SKM-1 (cell line): ENCODE measurements at regions not wholly inside any gene's neighbourhood (a gene's known extent, or its start where the extent isn't known, plus 50 kb on each side); places are given as distances from the start of the nearest gene placed in this dataset.

Experiments
- DNase-seq: peaks from one replicate; lab custom pipeline; 2025; ENCODE audit not compliant: unreplicated experiment; lab: John Stamatoyannopoulos, UW

DNA sequence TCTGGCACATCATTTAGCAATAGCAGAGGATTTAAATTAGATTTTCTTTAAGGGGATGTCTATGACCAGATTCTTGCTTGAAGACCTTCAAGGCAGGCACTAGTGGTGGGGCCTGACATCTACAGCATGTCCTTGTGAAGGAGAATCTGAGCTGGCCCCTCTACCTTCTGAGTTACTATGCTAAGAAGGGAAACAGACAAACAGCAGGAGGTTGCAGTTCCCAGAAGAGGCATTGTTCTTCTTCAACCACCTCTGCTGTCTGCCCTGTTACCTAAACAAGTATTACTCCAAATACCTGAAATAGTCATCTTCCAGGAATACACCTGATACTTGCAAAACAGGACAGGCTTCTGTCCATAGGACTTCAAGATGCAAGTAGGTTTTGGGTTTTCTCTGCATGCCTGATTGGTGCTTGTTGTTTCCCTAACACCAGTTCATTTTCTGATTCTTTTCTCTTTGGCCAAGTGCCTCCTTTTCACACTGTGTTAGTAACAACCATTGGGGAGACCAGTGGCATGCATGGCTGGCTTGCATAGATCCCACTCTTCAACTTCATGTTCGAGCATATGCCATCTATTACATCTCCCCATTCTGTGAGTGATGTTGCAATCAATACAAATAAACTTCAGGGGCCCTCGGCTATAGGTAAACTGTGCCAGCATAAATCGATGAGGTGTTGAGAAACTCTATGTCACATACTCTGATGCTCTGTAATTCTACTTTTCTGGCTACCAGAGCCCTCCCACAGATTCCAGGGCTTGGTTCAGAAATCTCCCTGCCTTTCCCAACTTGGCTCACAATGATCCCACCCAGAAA lies 93.0 kb upstream of the DUSP10 start:
- no peak for DNase-seq

DNA sequence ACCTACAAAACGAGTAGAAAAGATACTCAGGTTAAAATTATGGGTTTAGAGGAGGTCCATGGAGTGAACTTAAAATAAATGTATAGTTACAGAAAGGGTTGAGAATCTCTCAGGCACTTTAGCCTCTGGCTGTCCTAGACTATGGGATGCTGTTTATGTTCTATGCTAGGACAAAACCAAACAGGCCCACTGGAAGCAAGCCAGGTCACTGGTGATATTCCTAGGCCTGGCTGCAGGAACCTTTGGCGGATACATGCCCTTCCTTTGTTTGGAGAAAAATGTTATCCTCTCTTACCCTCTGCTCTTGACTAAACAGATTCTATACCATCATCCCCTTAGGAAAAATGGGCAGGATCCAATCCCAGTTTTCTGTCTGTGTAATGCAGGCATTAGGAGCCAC lies 90.7 kb upstream of the DUSP10 start:
- no peak for DNase-seq

DNA sequence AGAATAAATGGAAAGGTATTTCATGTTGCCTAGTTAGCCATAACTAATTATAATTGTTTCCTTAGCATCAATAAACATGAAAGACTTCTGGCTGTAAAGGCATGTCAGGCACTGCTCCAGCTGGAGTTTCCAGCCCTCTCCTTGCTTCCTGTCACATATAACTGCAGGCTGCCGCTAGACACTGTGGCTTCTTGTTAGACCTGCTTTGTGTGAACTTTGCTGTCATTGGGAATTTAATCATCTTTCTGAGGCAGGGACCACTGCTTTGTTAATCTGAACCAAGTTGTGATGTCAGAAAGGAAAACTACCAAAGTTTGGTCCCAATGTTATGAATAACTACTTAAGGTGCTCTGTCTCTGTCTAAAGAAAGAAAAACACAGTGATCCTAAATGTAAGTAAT lies 90.3 kb upstream of the DUSP10 start:
- DNase-seq, result no peak

DNA sequence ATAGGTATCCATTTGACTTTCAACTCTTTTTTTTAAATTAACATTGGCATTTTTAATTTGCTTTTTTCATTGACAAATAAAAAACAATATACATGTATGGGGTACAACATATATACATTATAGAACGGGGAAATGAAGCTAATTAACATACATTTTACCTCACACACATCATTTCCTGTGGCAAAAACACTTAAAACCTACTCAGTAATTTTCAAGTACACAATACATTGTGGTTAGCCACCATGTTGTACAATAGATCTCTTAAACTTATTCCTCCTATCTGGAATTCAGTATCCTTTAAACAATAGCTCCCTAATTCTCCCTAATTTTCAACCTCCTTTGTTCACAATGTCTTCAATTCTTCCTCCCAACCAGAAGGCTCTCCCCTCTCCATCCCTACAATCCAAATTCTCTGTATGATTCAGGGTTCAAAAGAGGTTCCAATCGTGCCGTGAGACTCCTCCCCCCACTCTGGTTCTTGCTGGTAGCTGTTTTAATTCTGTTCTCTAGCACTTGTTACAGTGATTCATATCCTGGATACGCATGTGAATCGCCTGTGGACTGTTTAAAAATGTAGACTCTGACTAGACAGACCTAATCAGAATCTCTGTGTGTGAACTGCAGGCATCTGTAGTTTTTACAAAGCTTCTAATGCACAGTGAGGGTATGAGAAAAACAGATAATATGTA lies 87.6 kb upstream of the DUSP10 start:
- no peak for DNase-seq

DNA sequence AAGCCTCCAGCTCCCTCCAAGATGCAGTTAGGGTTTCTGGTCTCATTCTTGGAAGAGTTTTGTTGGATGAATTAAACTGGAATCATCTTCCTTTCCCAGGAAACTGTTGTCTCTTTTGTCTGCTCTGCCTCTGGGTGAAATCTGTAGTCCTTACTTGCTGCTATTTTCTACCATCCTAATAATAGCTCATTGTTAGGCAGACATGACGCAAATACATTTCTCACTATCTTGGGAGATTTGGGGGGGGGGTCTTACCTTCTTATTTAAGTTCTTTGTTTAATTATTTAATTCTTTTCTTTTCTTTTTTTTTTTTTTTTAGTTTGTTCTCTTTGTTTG lies 85.4 kb upstream of the DUSP10 start:
- no peak for DNase-seq

DNA sequence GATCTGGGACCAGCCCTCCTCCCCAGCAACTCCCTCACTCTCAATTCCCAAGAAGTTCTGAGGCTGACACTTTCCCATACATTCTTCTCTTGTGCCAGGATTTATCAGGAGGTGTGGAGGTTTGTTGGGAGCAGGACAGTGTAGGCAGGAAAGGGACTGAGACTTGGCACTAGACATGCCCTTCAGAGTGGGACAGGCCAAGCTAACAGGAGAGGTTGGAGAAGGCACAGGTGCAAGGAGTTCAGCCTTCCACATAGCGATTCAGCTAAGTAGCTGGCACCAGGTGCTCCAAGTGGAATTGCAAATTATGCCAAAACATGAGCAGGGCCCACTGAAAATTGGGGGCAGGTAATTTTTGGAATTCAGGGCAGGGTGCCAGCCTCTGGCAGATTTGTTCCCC lies 83.0 kb upstream of the DUSP10 start:
- no peak for DNase-seq

DNA sequence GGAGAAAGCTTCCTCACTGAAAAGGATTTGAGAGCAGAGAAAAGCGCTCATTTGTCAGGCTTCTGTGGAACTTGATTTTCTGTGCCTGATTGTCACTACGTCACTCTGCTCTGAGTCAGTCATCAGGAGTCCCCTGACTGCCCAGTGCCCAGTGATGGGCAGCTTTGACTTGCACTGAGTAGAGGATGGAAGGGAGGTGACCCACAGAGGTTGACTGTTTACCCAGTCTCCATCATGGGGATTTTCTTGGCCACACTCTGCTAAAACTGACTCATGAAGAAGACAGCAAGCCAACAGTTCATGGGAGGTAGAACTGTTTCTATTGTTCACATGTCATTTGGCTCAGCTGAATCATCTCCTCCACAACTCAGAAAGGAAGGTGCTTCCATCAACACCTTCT lies 82.1 kb upstream of the DUSP10 start:
- no peak for DNase-seq

DNA sequence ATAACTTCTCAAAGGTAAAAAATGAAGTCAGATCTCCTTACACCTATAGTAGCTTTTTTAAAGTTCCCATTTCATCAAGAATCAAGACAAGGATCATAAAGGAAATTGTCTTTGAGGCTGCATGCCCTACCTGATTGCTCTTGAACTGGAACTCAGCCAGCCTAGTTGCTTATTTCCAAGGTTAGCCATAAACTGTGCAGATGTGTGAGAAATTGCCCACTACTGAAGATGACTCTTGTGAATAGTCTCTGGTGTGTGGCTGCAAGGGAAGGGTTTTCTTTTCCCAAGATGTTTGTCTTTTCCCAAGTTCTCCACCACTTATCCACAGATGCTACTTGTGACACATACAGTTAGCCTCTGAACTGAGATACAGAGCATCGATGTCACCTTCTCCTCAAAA lies 81.7 kb upstream of the DUSP10 start:
- no peak for DNase-seq

DNA sequence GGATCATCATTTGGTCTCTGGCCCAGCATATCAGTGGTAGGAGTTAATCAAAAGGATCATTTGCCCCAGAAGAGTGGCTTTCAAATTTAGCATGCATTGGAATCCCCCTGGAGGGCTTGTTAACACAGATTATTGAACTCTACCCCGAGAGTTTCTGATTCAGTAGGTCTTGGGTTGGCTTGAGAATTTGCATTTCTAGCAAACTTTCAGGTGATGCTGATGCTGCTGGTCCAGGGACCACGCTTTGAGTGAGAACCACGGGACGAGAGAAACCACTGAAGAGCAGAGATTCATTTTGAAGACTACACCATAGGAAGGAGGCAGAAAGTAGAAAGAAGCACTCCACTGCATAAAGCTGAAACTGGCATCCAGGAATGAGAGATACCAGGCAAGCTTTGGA lies 81.3 kb upstream of the DUSP10 start:
- no peak for DNase-seq

DNA sequence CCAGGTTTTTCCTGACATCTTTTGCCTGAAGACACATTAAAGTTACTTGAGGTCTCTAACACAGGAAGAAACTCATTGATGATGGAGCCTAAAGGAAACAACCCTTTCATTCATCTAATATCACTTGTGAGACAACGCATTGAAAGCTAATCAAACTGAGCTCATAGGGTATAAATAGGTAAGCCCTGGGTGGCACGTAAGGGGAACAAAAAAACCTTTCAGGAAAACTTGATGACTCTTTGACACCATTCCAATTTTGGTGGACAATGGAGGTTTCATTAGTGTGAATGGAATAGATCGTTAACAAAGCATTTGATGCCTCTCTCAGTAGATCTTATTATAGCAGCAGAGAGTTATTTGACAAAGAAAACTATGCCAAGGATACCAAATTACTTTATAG lies 80.7 kb upstream of the DUSP10 start:
- no peak for DNase-seq

DNA sequence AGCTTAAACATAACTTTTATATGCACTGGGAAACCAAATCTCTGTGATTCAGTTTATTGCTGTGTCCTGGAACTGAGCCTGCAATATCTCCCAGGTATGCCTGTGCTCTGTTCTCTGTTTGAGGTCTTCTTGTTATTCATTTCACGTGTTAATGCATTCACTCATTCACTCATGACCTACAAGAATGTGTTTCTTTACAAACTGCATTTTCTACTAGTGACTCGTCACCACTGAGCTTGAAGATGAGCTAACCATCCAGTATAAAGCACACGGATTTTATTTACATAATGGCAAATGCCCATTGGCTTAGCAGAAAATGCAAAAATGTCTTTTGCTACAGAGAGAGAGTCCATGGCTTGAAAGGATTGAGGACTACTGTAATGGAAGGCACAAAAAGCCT lies 75.0 kb upstream of the DUSP10 start:
- no peak for DNase-seq

DNA sequence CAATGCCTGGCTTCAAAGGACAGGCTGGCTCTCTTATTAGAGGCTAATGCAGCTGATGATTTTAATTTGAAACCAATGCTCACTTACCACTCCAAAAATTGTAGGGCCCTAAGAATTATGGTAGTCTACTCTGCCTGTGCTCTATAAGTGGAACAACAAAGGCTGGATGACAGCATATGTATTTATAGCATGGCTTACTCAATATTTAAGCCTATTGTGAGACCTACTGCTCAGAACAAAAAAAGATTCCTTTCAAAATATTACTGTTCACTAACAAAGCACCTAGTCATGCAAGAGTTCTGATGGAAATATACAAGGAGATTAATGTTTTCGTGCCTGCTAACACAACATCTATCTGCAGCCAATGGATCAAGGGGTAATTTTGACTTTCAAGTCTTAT lies 73.8 kb upstream of the DUSP10 start:
- no peak for DNase-seq

DNA sequence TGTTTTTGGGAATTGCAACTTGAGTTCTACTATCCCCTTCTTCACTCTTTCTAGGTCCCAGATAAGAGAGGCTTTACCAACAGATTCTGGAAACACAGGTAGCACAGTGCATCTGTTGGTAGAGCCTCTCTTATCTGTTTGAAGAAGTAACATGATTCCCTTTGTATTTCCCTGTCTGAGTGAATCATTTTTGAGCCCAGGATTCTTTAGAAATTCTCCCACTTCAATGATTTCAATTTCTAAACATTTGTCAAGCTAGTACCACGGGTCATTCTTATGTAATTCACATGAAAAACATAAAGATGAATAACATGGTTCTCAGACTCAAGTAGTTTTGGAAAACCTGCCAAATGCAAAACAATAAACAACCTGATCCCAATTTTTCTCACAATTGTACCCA lies 72.0 kb upstream of the DUSP10 start:
- no peak for DNase-seq

DNA sequence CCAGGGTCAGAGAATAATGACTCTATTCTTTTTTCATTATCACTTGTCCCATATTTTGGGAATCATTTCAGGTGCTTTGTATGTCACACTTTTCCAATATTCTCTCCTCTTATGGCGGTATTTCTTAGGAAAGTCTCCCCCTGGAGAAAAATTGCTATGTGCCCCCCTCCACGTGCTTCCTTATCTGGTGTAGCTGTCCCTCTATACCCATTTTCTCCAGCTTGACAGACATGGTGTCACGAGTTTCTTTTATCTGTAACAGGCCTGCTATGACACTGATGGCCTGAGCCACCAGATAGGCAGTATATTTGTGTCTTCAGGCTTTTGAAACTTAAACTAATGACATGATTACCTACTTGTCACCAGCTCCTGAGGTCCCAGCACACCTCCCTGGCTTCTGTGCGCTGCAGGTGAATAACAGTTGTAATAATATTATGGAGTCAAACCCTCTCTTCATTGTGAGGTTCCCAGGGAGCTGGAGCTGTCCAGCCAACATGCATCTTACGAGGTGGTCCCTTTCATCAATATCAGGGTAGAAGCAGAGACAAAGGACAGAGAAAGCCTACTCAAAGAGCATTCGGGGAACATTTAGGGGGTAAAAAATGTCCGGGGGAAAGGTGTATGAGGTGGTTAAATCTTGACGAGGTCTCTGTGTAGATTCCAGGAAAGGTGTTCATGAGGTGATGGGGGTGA lies 71.2 kb upstream of the DUSP10 start:
- no peak for DNase-seq

DNA sequence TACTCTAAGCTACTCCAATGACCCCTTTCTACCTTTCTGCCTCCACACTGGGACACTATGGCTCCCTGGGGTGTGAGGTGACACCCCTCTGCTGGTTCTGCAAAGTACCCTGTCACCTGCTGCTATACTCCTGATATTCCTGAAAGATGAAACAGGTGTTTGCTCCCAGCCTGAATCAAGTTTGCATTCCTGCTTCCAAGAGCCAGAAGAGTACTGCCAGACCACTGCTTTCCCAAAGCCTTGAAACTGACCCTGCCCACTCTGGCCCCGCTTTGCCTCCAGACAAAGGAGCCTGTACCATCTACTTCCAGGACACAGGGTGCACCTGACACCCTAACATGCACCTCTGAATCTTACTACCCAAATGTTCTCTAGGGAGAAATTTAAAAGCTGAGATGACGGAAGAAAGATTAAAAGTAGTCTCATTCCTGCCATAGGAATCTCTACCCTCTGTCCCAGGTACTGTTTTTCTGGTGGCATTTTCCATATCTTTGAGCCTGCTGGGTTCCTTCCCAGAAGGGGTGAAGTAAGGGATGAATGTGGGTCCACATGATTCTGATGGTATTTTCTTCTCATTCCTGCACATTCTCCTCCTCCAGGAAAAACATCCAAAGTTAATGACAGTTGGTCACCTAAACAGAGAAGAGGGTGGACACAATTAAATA lies 70.3 kb upstream of the DUSP10 start:
- no peak for DNase-seq

DNA sequence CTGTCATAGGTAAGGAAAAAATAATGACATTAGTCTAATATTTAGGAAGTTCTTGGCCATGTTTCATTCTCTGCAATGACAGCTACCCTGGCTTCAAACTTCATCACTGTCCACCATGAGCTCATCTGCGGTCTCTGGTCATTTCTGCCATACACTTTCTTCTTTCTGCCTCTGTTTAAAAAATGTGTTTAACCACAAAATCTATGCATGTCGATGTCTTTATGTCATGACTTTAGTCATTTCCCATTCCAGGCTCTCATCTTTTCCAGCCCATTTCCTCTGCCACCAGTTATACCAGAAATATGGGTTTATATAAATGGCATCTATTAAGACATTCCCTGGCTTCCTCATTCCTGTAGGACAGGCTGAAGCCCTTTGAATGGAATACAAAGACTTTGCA lies 68.5 kb upstream of the DUSP10 start:
- no peak for DNase-seq

DNA sequence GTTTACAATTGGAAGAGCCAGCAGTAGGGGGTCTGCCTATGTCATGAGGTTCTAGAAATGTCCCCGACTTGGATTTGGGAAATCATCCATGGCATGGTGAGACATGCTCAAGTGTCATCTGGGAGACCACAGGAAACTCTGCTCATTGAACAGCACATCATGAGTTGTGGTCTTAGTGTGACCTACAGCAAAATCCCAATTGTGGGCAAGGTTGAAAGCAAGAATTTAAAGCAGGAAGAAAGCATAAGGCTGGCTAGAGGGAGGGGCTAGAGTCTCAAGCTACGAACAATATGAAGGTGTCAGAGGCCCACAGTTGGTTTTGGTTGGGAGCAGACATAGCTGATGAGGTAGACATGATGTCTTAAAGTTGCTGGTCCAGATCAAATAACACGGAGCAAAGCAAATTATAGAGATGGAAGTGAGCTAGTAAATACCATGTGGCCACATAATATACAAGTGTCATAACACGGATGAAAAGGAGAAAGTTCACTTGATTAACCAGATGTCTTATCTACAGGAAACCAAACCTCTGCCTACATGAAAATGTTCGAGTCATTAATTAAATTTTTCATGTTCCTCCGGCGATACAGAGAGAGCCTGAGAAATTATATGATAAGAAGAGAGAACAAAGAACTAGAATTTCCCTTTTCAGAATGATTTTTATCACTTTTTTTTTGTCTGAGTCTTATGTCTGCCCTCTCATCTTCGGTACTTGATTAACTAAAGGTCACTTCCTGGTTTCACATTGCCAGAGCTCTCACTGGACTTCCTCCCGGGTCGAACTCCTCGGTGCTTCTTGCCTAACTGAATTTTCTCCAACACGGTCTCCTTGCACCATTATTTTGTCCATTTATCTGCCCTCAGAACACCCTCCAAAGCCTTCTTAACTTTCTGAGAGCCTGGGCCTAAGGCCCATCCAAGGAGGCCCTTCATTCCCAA lies 67.5 kb upstream of the DUSP10 start:
- no peak for DNase-seq

DNA sequence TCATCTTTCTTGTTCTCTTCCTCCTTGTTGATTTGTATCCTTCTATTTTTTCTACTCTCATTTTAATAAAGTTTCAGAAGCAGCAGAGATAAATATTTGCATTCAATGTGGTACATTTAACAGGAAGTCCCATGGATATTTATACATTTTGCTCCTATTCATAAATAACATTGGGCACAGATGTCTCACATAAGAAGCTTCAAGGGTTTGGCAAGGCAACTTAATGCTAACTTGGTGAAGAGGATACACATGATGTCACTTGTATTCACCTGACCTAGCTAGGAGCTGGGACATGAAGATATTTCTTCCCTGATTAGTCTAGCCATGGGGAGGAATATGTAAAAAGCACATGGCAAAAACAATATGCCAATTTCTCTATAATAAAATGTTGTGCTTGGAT lies 65.1 kb upstream of the DUSP10 start:
- no peak for DNase-seq

DNA sequence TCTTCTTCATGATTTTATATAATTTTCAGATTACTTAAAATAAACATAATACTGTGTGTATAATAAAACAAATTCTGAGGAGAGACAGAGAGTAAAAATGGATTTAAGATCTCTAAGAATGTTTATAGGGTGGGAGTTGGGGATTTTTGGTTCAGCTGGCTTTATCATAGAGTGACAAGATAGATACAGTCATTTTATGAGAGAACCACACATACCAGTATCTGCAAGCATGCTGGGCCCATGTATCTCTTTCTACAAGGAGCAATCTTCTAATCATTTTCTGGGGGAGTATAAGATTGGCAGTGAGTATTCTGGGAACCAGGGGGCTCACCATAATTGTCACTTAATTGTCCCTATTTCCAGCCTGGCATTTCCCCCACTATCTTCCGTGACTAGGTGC lies 64.3 kb upstream of the DUSP10 start:
- DNase-seq, result no peak

DNA sequence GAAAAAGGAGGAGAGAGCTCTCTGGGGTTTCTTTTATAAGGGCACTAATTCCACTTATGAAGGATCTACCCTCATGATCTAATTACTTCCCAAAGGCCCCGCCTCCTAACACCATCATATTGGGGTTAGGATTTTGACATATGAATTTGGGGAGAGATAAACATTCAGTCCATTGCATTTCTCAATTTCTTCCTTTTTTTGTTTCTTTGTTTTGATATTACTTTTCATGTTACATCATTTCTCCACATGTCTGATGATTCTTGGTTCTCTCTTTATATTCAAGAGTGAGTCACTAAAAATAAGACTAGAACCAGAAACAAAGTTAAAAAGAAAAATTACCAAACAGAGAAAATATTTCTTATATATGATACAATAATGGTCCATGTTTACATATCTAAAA lies 63.2 kb upstream of the DUSP10 start:
- DNase-seq, result no peak

DNA sequence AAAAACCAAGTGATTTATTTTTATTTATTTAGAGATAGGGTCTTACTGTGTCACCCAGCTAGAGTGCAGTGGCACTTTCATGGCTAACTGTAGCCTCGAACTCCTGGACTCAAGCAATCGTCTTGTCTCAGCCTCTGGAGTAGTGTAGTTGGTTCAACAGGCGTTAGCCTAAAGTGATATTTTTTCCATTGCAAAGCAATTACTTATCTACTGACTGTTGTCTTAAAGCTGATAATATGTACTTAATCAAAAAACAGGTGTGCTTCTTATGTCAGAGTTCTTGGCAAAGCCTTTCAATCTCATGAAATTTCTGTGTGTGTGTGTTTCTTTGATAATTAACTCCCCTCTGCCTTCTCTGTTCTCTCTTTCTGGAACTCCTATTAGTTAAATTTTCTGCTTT lies 62.4 kb upstream of the DUSP10 start:
- no peak for DNase-seq
